Parathyroid adenoma (tissue), 2 donors: ENCODE measurements at regions not wholly inside any gene's neighbourhood (a gene's known extent, or its start where the extent isn't known, plus 50 kb on each side); places are given as distances from the start of the nearest gene placed in this dataset.

Source experiments
- H2AFZ ChIP-seq: fragments of 300-600 bp; sonication (generic); one replicate; pipeline ENCODE4 v1.7.0; 2017; ENCODE audit warnings: antibody characterized with exemption, mild to moderate bottlenecking
- H3K27ac ChIP-seq: fragments of 300-600 bp; sonication (generic); one replicate; pipeline ENCODE4 v1.7.0; 2017
- H3K27me3 ChIP-seq: fragments of 300-600 bp; sonication (generic); one replicate; pipeline ENCODE4 v1.7.0; 2017; ENCODE audit warnings: low read length; ENCODE audit not compliant: control insufficient read depth, insufficient read depth
- H3K36me3 ChIP-seq: fragments of 300-600 bp; sonication (generic); one replicate; pipeline ENCODE4 v1.7.0; 2017; ENCODE audit warnings: low read length; ENCODE audit not compliant: control insufficient read depth, insufficient read depth
- H3K4me1 ChIP-seq: fragments of 300-600 bp; sonication (generic); one replicate; pipeline ENCODE4 v1.7.0; 2017; ENCODE audit warnings: control low read depth
- H3K4me2 ChIP-seq: fragments of 300-600 bp; sonication (generic); one replicate; pipeline ENCODE4 v1.7.0; 2017; ENCODE audit warnings: low read length
- H3K4me3 ChIP-seq: fragments of 300-600 bp; sonication (generic); one replicate; pipeline ENCODE4 v1.7.0; 2017; ENCODE audit warnings: low read depth, low read length
- H3K79me2 ChIP-seq: fragments of 300-600 bp; sonication (generic); one replicate; pipeline ENCODE4 v1.7.0; 2017; ENCODE audit warnings: control low read depth
- H3K9ac ChIP-seq: fragments of 300-600 bp; sonication (generic); one replicate; pipeline ENCODE4 v1.7.0; 2017; ENCODE audit warnings: mild to moderate bottlenecking
- H3K9me3 ChIP-seq: fragments of 300-600 bp; sonication (generic); one replicate; pipeline ENCODE4 v1.7.0; 2017; ENCODE audit warnings: low read length; ENCODE audit not compliant: control insufficient read depth
- CTCF ChIP-seq: fragments of 300-600 bp; sonication (generic); IDR thresholded peaks from one replicate; pipeline ENCODE4 v1.7.0; 2017; ENCODE audit warnings: antibody characterized with exemption, mild to moderate bottlenecking
- donor health status: primary hyperparathyroidism.

GRCh38 chr3:27939940-27940339 is 217.8 kb upstream of the EOMES start:
- Histone ChIP-seq H2AFZ (peak overlapping the region; percentile 22), H3K4me3 (no peak overlapping the region), H3K27me3 (no peaks in the 10 kb centered on the region), H3K36me3 (no peaks in the 10 kb centered on the region), H3K4me2 (no peak overlapping the region), H3K9ac (no peak overlapping the region), H3K27ac (no peak overlapping the region), H3K9me3 (no peaks in the 10 kb centered on the region), H3K4me1 (no peaks in the 10 kb centered on the region), H3K79me2 (no peaks in the 10 kb centered on the region)
- TF ChIP-seq CTCF: no peak

GRCh38 chr3:27943106-27943505 is 221.0 kb upstream of the EOMES start:
- H3K4me3 ChIP-seq: no peak overlapping the region

GRCh38 chr3:27945229-27945628 is 223.1 kb upstream of the EOMES start:
- no peak overlapping the region for H3K4me3 ChIP-seq

More at GRCh38 chr3:27943106-27943505, 221.0 kb upstream of the EOMES start:
- Histone ChIP-seq H3K4me2 (no peak overlapping the region), H3K9ac (no peak overlapping the region), H3K36me3 (no peaks in the 10 kb centered on the region), H3K27ac (no peak overlapping the region), H2AFZ (no peak overlapping the region), H3K79me2 (no peaks in the 10 kb centered on the region), H3K4me1 (no peaks in the 10 kb centered on the region), H3K9me3 (no peaks in the 10 kb centered on the region), H3K27me3 (no peaks in the 10 kb centered on the region)
- no peak for TF ChIP-seq CTCF

GRCh38 chr3:27960133-27960532 is 238.0 kb upstream of the EOMES start:
- no peak for TF ChIP-seq CTCF
- Histone ChIP-seq H3K4me2 (no peak overlapping the region), H3K27me3 (no peaks in the 10 kb centered on the region)

More at GRCh38 chr3:27945229-27945628, 223.1 kb upstream of the EOMES start:
- Histone ChIP-seq H3K9me3 (no peaks in the 10 kb centered on the region), H3K4me1 (no peaks in the 10 kb centered on the region), H3K36me3 (no peaks in the 10 kb centered on the region), H2AFZ (no peak overlapping the region), H3K9ac (no peak overlapping the region), H3K79me2 (no peaks in the 10 kb centered on the region), H3K27ac (no peak overlapping the region), H3K4me2 (no peak overlapping the region), H3K27me3 (no peaks in the 10 kb centered on the region)
- TF ChIP-seq CTCF: no peak

GRCh38 chr3:27963519-27963918 is 241.4 kb upstream of the EOMES start:
- H3K79me2 ChIP-seq: no peaks in the 10 kb centered on the region
- no peaks in the 10 kb centered on the region for H3K36me3 ChIP-seq
- no peak for TF ChIP-seq CTCF
- no peak overlapping the region for H3K4me2 ChIP-seq
- H3K4me1 ChIP-seq: no peaks in the 10 kb centered on the region
- H3K27ac ChIP-seq: no peak overlapping the region
- H3K9me3 ChIP-seq: no peaks in the 10 kb centered on the region
- no peak overlapping the region for H3K4me3 ChIP-seq
- no peaks in the 10 kb centered on the region for H3K27me3 ChIP-seq
- H2AFZ ChIP-seq: no peak overlapping the region
- no peak overlapping the region for H3K9ac ChIP-seq

More at GRCh38 chr3:27960133-27960532, 238.0 kb upstream of the EOMES start:
- H2AFZ ChIP-seq: no peak overlapping the region
- H3K4me1 ChIP-seq: no peaks in the 10 kb centered on the region
- no peak overlapping the region for H3K4me3 ChIP-seq
- no peaks in the 10 kb centered on the region for H3K79me2 ChIP-seq
- no peaks in the 10 kb centered on the region for H3K36me3 ChIP-seq
- no peaks in the 10 kb centered on the region for H3K9me3 ChIP-seq
- H3K9ac ChIP-seq: no peak overlapping the region
- no peak overlapping the region for H3K27ac ChIP-seq
